DND-41 (cell line): ENCODE measurements at regions not wholly inside any gene's neighbourhood (a gene's known extent, or its start where the extent isn't known, plus 50 kb on each side); places are given as distances from the start of the nearest gene placed in this dataset.
A peak's percentile ranks its signal among the peaks of the same experiment; 100 is the strongest.

Experiments used
- ATAC-seq: fragments of 200-7000 bp; cut with Tn5 transposase; 3 replicates; pipeline ENCODE4 v1.9.1; 2021; ENCODE audit warnings: low read depth; ENCODE audit not compliant: insufficient read depth
- DNase-seq: peaks from one replicate; pipeline ENCODE4 v3.0.0-alpha.2; 2020
- H2AFZ ChIP-seq: 2 replicates; pipeline ENCODE4 v1.6.0; 2012; ENCODE audit warnings: low read depth, low read length
- H3K27ac ChIP-seq: 2 replicates; pipeline ENCODE4 v1.5.1; 2012; ENCODE audit warnings: low read length, inconsistent platforms
- H3K27me3 ChIP-seq: fragments of 200-600 bp; sonication (generic); 2 replicates; pipeline ENCODE4 v1.6.0; 2012; ENCODE audit warnings: low read length, mild to moderate bottlenecking, inconsistent platforms; ENCODE audit not compliant: insufficient read depth, poor library complexity
- H3K36me3 ChIP-seq: 2 replicates; pipeline ENCODE4 v1.5.1; 2012; ENCODE audit warnings: low read length, inconsistent platforms; ENCODE audit not compliant: insufficient read depth
- H3K4me1 ChIP-seq: 2 replicates; pipeline ENCODE4 v1.5.1; 2012; ENCODE audit warnings: mild to moderate bottlenecking, low read length; ENCODE audit not compliant: insufficient read depth
- H3K4me2 ChIP-seq: 2 replicates; pipeline ENCODE4 v1.6.0; 2012; ENCODE audit warnings: mild to moderate bottlenecking, moderate library complexity, low read length, inconsistent platforms; ENCODE audit not compliant: insufficient read depth
- H3K4me3 ChIP-seq, 2 experiments: fragments of 200-600 bp in 1 of 2; shearing (Covaris generic) in 1 of 2; 2 replicates each; pipeline ENCODE4 v1.5.1; 2012 to 2016; ENCODE audit warnings: inconsistent platforms in 2 of 2, low read length in 2 of 2, mild to moderate bottlenecking in 2 of 2, low read depth in 1 of 2, moderate library complexity in 1 of 2
- H3K79me2 ChIP-seq: 2 replicates; pipeline ENCODE4 v1.6.0; 2012; ENCODE audit warnings: low read length, inconsistent platforms; ENCODE audit not compliant: insufficient read depth
- H3K9ac ChIP-seq: 2 replicates; pipeline ENCODE4 v1.6.0; 2012; ENCODE audit warnings: low read depth, mild to moderate bottlenecking, inconsistent platforms, low read length, moderate library complexity
- H3K9me3 ChIP-seq: 2 replicates; pipeline ENCODE4 v1.5.1; 2012; ENCODE audit warnings: low read length, moderate library complexity, mild to moderate bottlenecking, inconsistent platforms; ENCODE audit not compliant: insufficient read depth, severe bottlenecking
- H4K20me1 ChIP-seq: 2 replicates; pipeline ENCODE4 v1.6.0; 2012; ENCODE audit warnings: low read length; ENCODE audit not compliant: insufficient read depth
- EZH2 ChIP-seq: IDR thresholded peaks from 3 replicates; pipeline ENCODE4 v1.6.1; 2012; ENCODE audit warnings: borderline replicate concordance, low read depth, mild to moderate bottlenecking, moderate library complexity, low read length, inconsistent platforms; ENCODE audit not compliant: severe bottlenecking
- TF ChIP-seq, protein P1 (sequence below): IDR thresholded peaks from 2 replicates; pipeline ENCODE4 v1.5.1; 2012; ENCODE audit warnings: borderline replicate concordance, low read length, moderate library complexity, mild to moderate bottlenecking; ENCODE audit not compliant: poor library complexity, severe bottlenecking; ENCODE audit errors: extremely low read depth

DNA sequence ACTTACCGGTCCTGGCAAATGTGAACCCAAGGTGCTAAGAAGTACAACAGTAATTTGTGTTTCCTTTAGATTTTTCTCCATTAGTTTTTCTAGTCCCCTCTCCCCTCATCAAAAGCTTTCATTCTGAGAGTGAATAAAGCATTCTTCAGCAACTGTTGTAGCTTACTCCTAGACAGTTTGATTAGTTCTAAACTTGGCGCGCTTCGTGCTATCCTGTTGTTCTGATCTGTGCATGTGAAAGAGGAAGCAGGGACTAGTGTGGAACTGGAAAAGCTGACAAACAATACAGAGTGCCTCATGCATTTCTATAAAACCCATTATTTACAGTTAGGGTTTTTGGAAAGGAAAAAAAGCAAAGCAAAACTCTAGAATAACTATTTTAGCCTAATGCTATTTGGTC lies 556.9 kb upstream of the SLIT2 start:
- ATAC-seq (peak; percentile 33; the same call in 2 of the 3 replicates), DNase-seq (no peak)
- Histone ChIP-seq H2AFZ (no peak overlapping the region), H3K27ac (peak overlapping the region; percentile 37; the same call in 1 of the 2 replicates), H3K9ac (no peak overlapping the region), H3K9me3 (no peaks in the 10 kb centered on the region), H3K27me3 (no peaks in the 10 kb centered on the region), H3K36me3 (no peaks in the 10 kb centered on the region), H3K4me2 (no peak overlapping the region), H3K79me2 (no peaks in the 10 kb centered on the region), H4K20me1 (no peaks in the 10 kb centered on the region), H3K4me3 (no peak overlapping the region), H3K4me1 (peaks cover 17% of the 10 kb centered on the region)
- TF ChIP-seq, protein P1, sequence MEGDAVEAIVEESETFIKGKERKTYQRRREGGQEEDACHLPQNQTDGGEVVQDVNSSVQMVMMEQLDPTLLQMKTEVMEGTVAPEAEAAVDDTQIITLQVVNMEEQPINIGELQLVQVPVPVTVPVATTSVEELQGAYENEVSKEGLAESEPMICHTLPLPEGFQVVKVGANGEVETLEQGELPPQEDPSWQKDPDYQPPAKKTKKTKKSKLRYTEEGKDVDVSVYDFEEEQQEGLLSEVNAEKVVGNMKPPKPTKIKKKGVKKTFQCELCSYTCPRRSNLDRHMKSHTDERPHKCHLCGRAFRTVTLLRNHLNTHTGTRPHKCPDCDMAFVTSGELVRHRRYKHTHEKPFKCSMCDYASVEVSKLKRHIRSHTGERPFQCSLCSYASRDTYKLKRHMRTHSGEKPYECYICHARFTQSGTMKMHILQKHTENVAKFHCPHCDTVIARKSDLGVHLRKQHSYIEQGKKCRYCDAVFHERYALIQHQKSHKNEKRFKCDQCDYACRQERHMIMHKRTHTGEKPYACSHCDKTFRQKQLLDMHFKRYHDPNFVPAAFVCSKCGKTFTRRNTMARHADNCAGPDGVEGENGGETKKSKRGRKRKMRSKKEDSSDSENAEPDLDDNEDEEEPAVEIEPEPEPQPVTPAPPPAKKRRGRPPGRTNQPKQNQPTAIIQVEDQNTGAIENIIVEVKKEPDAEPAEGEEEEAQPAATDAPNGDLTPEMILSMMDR: no peak
- no peak for TF ChIP-seq EZH2

DNA sequence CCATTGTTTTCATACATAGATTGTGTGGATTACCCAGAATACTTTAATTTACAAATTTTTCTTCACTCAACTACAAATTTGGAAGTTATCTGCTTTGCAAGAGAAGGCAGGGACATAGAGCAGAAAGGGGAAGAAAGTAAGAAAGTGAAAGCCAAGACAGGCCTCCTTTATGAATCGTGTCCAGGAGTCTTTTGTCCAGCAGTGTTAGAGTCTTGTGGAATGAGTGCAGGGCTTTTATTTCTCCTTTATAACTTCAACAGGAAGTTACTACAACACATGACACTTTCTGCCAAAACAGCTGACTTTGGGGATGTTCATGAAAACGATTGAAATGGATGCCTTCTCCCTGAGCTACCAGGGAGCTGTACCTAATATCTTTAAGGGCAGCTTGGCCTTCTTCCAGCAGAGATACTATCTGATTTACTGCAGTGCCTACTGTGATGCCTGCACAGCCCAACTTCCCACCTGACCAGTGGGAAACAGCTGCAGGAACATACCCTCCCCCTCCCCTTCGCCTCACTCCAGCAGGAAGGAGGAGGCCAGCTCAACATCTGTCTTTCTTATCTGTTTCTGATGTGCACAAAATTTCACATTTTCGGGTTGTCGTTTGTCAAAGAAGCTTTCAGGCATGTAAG lies 557.7 kb upstream of the SLIT2 start:
- H3K9ac ChIP-seq: no peak overlapping the region
- no peaks in the 10 kb centered on the region for H3K36me3 ChIP-seq
- H3K27ac ChIP-seq: peak overlapping the region; percentile 37
- peaks cover 17% of the 10 kb centered on the region for H3K4me1 ChIP-seq
- H4K20me1 ChIP-seq: no peaks in the 10 kb centered on the region
- H3K27me3 ChIP-seq: no peaks in the 10 kb centered on the region
- no peak overlapping the region for H3K4me3 ChIP-seq
- H3K79me2 ChIP-seq: no peaks in the 10 kb centered on the region
- peak overlapping the region; percentile 32; the same call in 1 of the 2 replicates for H3K4me2 ChIP-seq
- no peak for TF ChIP-seq EZH2
- TF ChIP-seq, protein P1: no peak
- peak; percentile 71 for DNase-seq
- H3K9me3 ChIP-seq: no peaks in the 10 kb centered on the region
- peak overlapping the region; percentile 16; the same call in 1 of the 2 replicates for H2AFZ ChIP-seq
- peak; percentile 85 for ATAC-seq

DNA sequence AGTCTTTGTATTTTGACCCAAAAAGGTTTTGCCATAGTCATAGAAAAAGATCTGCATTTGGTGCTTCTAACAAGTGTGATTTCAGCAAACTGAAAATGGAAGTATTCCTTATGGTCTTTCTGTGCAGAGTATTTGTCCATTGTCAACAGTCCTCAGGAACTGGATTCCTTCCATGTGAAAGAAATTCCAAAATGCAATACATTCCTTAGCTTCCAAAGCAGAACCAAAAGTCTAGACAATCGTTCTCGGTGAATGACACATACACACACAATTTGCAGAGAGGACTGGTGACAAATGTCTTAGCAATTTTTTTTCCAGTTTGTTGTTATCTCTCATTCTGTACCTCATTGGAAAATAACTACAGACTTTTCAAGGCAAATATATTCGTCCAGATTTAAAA lies 562.2 kb upstream of the SLIT2 start:
- Histone ChIP-seq H3K36me3 (no peaks in the 10 kb centered on the region), H2AFZ (no peak overlapping the region), H3K27ac (no peak overlapping the region), H3K4me1 (peaks cover 12% of the 10 kb centered on the region), H3K9ac (no peak overlapping the region), H3K27me3 (no peaks in the 10 kb centered on the region), H3K4me3 (no peak overlapping the region), H3K4me2 (no peak overlapping the region), H3K9me3 (no peaks in the 10 kb centered on the region), H4K20me1 (no peaks in the 10 kb centered on the region), H3K79me2 (no peaks in the 10 kb centered on the region)
- ATAC-seq (no peak), DNase-seq (no peak)
- TF ChIP-seq EZH2: no peak
- TF ChIP-seq, protein P1: no peak
